HG03280 (cell line): ENCODE measurements at regions not wholly inside any gene's neighbourhood (a gene's known extent, or its start where the extent isn't known, plus 50 kb on each side); places are given as distances from the start of the nearest gene placed in this dataset.

Source experiments
- ATAC-seq: cut with Tn5 transposase; IDR thresholded peaks from one replicate; pipeline ENCODE4 v1.9.1; 2021; ENCODE audit warnings: mild to moderate bottlenecking, moderate library complexity; ENCODE audit not compliant: unreplicated experiment

GRCh38 chr5:173762930-173763329 lies 125.2 kb upstream of the CPEB4 start:
- no peak for ATAC-seq

DNA sequence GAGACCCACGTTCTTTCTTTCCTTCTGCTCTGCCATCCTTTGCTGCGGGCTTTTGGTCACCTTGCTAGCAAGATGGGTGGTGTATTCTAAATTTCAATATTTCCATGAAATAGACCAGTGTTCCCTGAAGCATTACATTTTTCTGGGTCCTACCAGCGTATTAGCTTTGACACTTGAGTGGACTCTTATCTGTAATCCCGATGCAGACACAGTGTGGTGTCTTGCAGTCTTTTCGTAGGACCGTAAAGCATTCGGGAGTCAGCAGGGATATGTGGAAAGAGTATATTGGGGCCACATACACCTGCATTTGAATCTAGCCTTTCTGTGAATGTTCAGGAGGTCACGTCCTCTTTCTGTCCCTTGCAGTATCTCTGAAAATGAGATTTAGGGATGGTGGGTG lies 124.7 kb upstream of the CPEB4 start:
- no peak for ATAC-seq

- ATAC-seq: no peak
Observed at GRCh38 chr5:173764332-173765028, 123.7 kb upstream of the CPEB4 start.

DNA sequence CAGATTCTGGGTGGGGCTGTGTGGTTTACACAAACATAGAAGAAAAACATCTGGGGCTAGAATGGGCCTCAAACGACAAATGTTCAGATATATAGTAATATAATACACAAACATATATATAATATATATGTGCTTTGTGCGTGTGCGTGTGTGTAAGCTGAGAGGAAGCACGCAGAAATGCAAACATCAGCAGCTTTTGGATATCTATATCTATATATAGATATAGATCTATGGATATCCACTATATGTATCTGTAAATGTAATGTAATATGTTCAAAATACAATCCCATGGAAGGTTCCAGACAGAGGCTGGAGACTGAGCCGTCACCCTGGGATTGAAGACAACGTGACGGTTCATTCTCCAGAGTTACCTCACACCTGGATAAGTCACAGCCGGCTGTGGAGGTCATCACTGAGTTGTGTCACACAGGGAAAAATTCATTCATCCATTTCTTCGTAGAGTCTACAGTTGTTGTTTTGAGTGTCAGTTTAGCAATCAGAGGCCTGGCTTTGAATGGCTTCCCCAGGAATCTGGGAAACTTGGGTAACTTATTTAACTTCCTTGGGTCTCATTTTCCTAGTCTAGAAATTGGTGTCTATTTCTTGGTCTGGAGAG lies 123.0 kb upstream of the CPEB4 start:
- no peak for ATAC-seq

GRCh38 chr5:173765661-173766060 lies 122.5 kb upstream of the CPEB4 start:
- ATAC-seq: no peak

DNA sequence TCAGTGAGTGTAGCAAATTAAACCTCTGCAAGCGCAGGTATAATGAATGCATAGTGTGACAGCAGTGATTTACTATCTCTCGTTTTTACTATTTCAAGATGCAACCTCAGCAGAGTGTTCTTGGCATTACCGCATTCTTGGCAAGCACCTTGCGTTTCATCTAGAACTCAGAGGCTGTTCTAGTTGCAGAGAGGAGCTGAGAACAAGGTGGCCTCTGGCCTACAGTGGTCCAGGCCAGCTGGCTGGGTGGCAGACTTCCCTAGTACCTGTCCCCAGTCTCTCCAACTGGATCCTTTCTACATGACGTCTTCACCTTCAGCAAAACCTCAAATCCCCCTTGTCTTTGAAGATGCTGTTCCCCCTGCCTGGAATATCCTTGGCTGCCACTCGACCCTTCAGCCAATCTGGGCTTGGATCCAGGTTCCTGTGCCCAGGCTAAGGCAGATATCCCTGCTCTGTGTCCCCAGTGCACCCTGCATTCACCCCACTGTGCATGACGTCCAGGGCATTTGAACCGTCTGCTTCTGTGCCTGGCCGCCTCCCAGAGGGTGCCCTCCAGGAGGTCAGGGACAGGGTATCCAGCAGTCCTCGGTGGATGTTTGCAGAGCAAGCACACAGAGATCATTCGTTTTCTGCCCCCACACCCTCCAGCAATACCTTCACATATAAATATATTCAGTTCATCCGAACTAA lies 120.4 kb upstream of the CPEB4 start:
- ATAC-seq: no peak

DNA sequence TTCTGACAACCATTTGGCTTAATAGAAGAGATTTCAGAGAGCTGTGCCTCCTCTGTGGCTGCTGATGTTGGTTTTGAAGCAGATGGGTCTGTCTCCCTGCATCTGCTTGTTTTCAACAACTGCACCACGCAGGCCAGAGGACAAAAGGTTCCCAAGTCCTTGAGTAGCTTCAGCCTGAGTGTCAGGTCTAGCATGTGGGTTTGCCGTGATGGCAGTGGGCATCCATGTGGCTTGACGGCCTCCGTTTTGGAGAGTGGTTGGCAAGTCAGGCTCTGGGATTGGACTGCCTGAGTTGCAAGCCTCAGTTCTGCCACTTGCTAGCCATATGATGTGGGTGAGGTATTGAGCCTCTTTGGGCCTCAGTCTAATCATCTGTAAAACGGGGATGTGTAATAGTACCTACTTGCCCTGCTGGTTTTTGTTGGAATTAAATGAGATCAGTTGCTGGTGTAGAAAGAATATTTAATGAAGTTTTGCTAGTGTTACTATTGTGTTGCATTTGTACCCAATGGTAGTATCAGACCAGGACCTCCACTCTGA lies 119.8 kb upstream of the CPEB4 start:
- ATAC-seq: no peak

GRCh38 chr5:173768891-173769290 lies 119.3 kb upstream of the CPEB4 start:
- no peak for ATAC-seq

GRCh38 chr5:173770637-173771036 lies 117.5 kb upstream of the CPEB4 start:
- ATAC-seq: no peak

- ATAC-seq: no peak
Observed at GRCh38 chr5:173771121-173771724, 116.9 kb upstream of the CPEB4 start.

GRCh38 chr5:173771725-173772383 lies 116.3 kb upstream of the CPEB4 start:
- no peak for ATAC-seq

GRCh38 chr5:173772384-173773059 lies 115.6 kb upstream of the CPEB4 start:
- no peak for ATAC-seq

DNA sequence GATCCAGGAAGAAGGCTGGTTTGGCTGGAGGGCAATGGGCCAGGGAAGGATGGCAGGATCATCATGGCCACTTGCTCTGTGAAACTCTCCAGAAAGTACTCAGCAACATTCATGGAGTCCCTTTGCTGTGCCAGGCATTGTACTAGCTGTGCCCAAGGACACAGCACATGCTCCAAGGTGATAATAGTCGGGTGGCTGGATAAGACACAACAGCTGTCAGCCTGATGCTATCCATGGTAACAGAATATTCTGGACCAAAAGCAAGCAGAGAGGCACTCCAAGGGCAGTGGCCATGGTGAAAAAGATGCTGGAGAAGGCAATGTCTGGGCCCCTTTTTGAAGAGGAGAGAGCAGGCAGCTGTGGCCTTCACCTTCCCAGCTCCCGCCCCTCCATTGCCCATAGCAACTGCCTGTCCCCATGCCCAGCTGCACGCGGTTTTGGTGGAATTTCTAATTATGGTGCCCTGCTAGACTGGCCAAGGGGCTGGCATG lies 113.8 kb upstream of the CPEB4 start:
- ATAC-seq: no peak

- no peak for ATAC-seq
Observed at GRCh38 chr5:173775261-173776197, 112.6 kb upstream of the CPEB4 start.

- no peak for ATAC-seq
Observed at GRCh38 chr5:173777149-173777548, 111.0 kb upstream of the CPEB4 start.

DNA sequence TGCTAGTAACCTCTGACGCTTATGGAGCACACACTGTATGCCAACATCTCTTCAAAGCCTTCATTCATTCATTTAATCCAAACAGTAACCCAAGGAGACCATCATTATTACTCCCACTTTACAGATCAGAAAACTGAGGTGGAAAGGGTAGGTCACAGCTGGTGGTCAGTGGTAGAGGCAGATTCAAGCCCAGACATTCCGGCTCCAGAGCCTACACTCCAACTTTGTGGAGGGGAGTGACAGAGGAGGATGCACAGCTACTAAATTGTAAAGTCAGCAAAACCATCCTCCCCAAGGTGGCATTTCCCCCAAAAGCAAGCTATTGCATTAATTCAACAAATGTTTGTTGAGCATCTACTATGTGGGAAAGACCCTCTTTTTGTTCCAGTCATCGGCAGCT lies 110.5 kb upstream of the CPEB4 start:
- no peak for ATAC-seq

- ATAC-seq: no peak
Observed at GRCh38 chr5:173778152-173778782, 109.9 kb upstream of the CPEB4 start.

DNA sequence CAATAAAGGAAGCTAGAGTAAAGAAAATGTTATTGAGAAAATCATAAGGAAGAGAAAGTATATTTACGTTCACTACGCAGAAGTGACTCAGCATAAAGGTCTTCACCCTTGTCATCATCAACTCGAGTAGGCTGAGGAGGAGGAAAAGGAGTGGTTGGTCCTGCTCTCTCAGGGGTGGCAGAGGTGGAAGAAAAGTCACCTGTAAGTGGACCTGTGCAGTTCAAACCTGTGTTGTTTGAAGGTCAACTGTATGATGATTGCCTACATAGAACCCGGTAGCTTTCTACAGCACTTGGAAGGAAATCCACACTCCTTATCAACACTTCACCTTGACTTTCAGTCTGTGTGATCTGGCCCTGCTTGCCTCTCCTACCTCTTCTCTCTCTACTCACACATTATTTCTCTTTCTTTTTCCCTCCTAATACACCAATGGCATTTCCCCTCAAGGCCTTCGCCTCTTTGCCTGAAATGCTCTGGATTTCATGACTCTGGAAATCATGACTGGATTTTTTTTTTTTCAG lies 109.3 kb upstream of the CPEB4 start:
- ATAC-seq: no peak
